Right lung (tissue), 2 donors: ENCODE measurements at regions not wholly inside any gene's neighbourhood (a gene's known extent, or its start where the extent isn't known, plus 50 kb on each side); places are given as distances from the start of the nearest gene placed in this dataset.

Experiments
- DNase-seq, 2 donors: peaks; one replicate each; pipeline ENCODE4 v3.0.0-alpha.2; 2013

- no peak for DNase-seq
Observed at GRCh38 chr3:8255725-8256124, 245.9 kb upstream of the LMCD1 start.

GRCh38 chr3:8256441-8257071 lies 245.1 kb upstream of the LMCD1 start:
- no peak for DNase-seq

- DNase-seq, result no peak
Observed at GRCh38 chr3:8261018-8261417, 240.6 kb upstream of the LMCD1 start.

DNA sequence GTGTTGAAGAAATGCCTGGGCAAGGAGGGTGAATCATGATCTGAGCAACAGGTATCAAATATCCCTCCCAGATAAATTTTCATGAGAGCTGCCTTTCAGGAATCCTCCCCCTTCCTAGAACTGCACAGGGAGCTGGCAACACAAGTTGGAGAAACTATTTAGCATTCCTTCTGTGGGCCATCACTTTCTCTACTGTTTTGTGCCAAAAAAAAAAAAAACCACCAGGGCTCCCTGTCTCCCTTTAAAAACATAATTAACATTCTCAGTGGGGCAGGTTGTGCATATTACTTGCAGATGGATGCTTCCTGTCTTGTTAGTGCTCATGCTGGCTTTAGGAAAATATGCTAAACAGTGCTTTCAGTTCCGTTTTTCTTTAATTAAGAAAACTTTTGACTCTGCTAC lies 234.9 kb upstream of the LMCD1 start:
- DNase-seq, result no peak

DNA sequence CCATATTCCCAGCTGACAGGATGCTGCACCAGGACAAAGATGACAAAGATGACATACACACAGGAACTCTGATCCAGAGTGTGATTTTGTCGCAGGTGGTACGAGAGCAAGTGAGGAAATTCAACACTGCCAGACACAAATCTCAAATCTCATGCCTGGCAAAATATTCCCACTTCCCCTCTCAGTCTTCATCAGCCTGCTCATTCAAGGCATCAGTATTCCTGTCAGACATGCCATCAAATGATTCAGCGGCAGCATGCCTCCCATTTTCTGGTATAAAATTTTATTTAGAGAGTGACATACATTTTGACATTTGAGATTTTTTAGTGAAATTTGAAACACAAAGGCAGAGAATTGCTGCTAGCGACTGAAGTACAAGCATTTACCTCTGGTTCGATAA lies 228.1 kb upstream of the LMCD1 start:
- DNase-seq, result no peak

DNA sequence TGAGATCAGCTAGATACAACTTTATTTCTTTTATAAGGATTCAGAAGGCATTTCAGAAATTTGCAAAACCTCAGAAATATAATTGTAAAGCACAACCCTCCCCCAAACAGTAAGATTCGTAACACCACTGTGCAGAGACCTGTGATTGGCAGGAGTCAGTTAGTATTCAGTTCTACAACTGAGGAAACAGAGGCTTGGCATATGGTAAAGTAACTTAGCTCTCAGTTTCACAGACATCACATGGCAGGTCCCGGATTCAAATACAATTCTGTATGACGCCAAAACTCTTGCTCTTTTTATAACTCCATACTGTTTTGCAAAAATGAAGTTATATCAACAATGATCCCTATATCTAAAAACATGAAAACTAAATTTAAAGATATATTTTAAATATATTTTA lies 225.6 kb upstream of the LMCD1 start:
- DNase-seq, result no peak

DNA sequence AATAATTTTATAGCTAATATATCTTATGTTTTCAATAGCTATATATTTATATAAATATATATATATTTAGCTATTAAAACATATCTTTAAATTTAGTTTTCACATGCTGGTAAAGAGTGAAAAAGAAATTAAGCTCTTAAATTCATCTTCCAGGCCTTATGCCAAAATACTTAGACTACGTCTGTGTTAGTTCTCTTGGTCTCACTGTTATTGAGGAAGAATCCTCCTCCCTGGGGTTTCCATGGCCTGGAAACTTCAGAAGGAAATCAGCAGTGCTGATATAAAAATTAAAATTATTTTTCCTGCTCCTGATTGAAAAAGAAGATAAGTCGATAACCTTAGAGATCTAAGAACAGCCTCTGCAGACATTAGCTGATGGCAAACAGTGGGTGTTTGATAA lies 225.1 kb upstream of the LMCD1 start:
- DNase-seq, result no peak

DNA sequence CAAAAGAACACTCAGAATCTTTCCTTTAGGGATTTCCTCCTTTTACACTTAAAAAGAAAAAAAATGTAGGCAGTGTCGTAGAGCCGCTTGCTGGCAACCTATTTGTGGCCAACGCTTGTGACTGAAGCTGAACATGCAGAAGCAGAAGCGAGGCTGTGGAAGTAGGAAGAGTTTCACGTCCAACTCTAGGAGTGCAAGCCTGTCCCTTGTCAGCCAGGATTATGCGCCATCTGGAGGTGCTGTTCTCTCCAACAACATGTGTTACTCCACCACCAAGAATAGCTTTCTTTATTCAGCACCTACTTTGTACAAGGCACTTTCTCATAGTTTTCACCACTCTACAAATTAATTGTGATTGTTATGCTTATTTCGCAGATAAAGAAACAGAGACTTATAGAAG lies 223.2 kb upstream of the LMCD1 start:
- no peak for DNase-seq

DNA sequence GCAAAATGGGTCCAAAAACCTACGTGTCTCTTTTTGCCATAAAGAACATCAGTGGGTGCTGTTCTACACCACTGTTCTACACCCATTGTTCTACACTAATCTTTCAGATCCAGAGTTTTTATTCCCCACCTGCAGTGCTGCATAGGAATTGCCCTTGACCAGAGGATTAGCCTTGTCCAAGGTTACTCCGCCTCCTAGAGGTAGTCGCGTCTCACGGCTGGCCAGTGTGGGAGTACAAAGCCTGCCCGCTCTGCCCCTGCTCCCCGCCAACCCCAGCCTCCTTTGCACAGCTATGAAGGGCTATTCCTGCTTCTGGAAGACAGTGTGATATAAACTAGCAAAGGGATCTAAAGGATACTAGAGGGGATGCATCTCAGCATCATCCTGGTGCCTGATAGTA lies 222.1 kb upstream of the LMCD1 start:
- no peak for DNase-seq

DNA sequence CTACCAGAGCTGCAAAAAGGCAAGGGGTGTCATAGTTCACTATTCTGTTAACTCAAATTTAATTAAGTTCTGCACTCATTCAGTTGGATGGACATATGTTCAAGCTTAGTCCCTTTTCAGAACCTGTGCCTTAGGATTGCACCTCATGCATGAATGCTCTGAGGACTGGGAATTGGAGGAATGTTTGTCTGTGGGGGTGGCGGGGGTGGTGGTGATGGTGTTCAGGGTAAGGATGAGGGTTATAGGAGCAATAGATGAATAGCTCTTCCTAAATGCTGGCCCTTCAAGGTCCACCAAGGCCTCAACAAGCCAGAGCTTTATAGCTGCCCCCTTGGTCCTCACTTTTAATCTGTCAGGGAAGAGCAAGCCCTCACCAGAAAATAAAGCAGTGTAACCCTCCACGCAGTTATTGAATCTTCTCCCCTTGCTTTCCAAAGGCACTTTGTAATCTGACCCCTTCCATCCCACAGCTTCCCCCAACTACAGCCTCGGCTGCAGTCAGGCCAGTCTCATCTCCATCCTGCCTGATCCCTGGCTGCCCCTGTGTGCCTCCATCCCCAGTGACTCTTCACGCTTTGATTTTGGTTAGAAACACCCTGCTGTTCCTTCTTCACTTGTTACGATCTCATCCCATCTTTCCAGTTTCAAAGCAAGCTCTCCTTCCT lies 221.6 kb upstream of the LMCD1 start:
- DNase-seq, result no peak

GRCh38 chr3:8282541-8283165 lies 219.0 kb upstream of the LMCD1 start:
- no peak for DNase-seq

DNA sequence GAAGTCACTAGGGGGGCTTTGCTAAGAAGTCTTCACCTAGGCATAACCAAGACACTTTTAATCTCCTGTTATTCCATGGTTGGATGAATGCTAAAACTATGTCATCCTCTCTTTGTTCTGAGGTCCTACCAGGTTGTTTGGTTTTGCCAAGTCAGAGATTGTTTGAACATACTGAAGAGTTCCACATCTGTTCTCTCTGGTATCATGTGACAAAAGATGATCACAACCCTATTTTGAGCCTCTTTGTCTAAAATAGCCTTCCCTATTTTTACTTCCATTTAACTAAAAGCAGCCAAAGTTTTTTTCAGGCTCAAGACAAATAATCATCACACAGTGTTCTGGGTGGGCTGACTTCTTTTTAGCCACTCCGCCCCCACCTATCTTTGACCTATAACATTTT lies 218.4 kb upstream of the LMCD1 start:
- no peak for DNase-seq

GRCh38 chr3:8286086-8286485 lies 215.5 kb upstream of the LMCD1 start:
- peak; percentile 12 to 28 for DNase-seq

DNA sequence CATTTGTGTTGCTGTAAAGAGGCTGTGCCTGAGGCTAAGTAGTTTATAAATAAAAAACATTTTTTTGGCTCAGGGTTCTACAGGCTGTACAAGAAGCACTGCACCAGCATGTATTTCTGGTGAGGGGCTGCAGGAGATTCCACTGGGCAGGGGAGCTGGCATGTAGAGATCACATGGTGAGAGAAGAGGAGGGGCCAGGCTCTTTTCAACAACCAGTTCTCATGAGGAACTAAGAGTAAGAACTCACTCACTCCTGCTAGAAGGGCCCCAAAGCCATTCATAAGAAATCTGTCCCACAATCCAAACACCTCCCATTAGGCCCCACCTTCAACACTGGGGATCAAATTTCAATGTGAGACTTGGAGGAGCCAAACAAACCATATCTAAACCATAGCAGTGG lies 214.9 kb upstream of the LMCD1 start:
- DNase-seq, result no peak

- no peak for DNase-seq
Observed at GRCh38 chr3:8290611-8291010, 211.0 kb upstream of the LMCD1 start.

DNA sequence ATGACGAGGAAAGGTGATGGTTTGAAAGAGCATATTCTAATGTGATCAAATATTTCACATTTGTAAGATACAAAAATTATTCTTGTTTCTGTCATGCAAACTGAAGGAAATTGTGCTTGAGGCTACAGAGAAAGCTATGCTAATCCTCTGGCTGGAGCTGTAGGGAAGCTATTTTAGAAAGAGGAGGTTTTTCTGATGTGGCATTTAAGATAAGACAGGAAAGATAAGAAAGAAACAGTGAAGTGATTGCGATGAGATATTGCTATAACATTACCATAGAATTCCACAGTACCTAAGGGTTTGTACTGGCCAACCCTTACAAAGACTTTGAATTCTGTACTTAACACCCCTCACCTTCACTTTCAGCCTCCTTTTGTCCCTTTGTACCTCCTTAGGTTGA lies 205.2 kb upstream of the LMCD1 start:
- no peak for DNase-seq

GRCh38 chr3:8298021-8298954 lies 203.3 kb upstream of the LMCD1 start:
- DNase-seq, result no peak

DNA sequence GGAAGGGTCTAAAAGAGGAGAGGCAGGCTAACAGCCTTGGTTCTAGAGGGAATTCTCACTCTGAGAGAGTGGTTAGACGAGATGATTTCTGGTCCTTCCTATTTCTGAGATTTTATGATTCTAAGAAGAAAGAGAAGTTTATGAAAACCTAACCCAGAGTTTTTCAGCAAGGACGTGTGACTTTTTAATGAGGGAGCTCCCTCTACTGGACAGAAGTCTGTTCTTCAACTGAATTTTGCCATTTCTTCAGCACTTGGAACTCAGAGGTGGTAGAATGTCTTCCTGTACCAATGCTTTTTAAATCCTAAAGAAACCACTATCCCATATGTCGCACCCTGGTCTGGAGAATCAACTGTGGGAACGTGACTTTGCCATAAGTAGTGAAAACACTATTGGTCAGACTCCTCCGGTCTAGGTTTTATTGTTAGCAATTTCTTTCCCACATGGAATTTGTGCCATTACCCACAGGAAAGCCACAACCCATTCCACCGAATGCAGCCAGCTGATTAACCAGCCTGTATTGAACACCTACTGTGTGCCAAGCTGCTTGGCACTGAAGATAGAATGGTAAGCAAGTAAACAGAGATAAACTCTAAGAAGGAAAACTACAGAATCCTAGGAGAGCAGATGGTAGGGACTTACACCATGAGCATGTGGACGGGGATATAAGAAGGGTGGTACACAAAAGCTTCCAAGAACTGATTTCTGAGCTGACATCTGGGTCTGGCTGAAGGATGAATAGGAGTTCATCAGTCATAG lies 199.5 kb upstream of the LMCD1 start:
- DNase-seq, result peak; percentile 42 to 63

DNA sequence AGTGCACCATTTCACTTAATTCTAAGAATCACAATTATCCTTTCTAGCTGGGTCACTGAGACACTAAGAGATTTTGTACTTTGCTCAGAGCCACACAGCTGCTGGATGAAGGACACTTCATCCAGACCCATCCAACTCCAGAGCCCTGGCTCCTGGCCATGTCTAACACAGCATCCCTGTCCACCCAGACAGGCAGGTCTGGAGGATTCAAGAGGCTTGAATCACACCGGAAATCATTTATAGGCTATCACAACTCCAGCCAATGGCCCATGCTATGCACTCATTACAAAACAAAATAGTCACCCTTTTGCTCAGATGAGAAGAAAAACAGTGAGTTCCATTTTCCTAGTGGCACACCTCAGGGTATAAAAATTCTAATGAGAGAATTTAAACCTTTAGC lies 198.2 kb upstream of the LMCD1 start:
- DNase-seq, result no peak

DNA sequence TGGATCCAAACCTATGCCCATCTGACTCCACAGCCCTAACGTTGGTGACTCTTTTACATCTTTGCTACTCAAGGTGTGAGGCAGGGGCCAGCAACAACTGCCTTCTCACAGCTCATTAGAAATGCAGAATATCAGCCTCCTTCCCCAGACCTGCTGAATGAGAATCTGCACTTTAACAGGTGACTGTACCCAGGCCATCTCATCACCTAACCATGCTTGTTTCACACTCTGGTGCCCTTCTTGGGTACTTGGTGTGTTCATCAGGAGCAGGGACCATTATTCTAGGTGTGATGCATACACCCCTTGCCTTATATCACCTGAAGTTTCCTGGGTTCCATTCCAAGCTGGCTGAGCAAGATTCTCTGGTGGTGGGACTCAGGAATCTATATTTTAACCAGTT lies 196.3 kb upstream of the LMCD1 start:
- DNase-seq, result no peak

- DNase-seq, result no peak
Observed at GRCh38 chr3:8307545-8308110, 194.0 kb upstream of the LMCD1 start.
